Smooth muscle cell (in vitro differentiated cells): ENCODE measurements at regions not wholly inside any gene's neighbourhood (a gene's known extent, or its start where the extent isn't known, plus 50 kb on each side); places are given as distances from the start of the nearest gene placed in this dataset.

Experiments used
- DNase-seq: peaks from one replicate; lab custom pipeline; 2025; ENCODE audit not compliant: unreplicated experiment; lab: John Stamatoyannopoulos, UW
- H2AFZ ChIP-seq: fragments of 200-600 bp; sonication (generic); 2 replicates; pipeline ENCODE4 v1.6.0; 2016; ENCODE audit warnings: antibody characterized with exemption, low read depth, mild to moderate bottlenecking
- H3F3A ChIP-seq: fragments of 200-600 bp; sonication (generic); 2 replicates; pipeline ENCODE4 v1.6.0; 2017; ENCODE audit warnings: antibody characterized with exemption, low read depth
- H3K27ac ChIP-seq: fragments of 200-600 bp; sonication (generic); 2 replicates; pipeline ENCODE4 v1.5.1; 2016; ENCODE audit warnings: low read depth, mild to moderate bottlenecking
- H3K27me3 ChIP-seq: fragments of 200-600 bp; sonication (generic); 2 replicates; pipeline ENCODE4 v1.6.1; 2016; ENCODE audit warnings: low read depth, mild to moderate bottlenecking
- H3K36me3 ChIP-seq: fragments of 200-600 bp; sonication (generic); 2 replicates; pipeline ENCODE4 v1.5.1; 2016; ENCODE audit warnings: low read depth
- H3K4me1 ChIP-seq: fragments of 200-600 bp; sonication (generic); 2 replicates; pipeline ENCODE4 v1.5.1; 2016; ENCODE audit warnings: low read depth
- H3K4me2 ChIP-seq: fragments of 200-600 bp; sonication (generic); 2 replicates; pipeline ENCODE4 v1.6.0; 2016; ENCODE audit warnings: mild to moderate bottlenecking
- H3K4me3 ChIP-seq: fragments of 200-600 bp; sonication (generic); 2 replicates; pipeline ENCODE4 v1.5.1; 2016; ENCODE audit warnings: mild to moderate bottlenecking
- H3K79me2 ChIP-seq: fragments of 200-600 bp; sonication (generic); 2 replicates; pipeline ENCODE4 v1.6.0; 2016; ENCODE audit warnings: low read depth, mild to moderate bottlenecking
- H3K9ac ChIP-seq: fragments of 200-600 bp; sonication (generic); 2 replicates; pipeline ENCODE4 v1.6.0; 2016; ENCODE audit warnings: low read depth
- H3K9me3 ChIP-seq: fragments of 200-600 bp; sonication (generic); replicated peaks from 2 replicates; pipeline ENCODE4 v1.5.1; 2016; ENCODE audit warnings: low read depth
- H4K20me1 ChIP-seq: fragments of 200-600 bp; sonication (generic); 2 replicates; pipeline ENCODE4 v1.6.0; 2016; ENCODE audit warnings: low read depth
- WGBS: methylation state at CpG from one replicate; pipeline ENCODE4 v1.1.7; 2016; ENCODE audit warnings: low lambda C conversion rate; 5-methylcytosine and 5-hydroxymethylcytosine counted together
- TF ChIP-seq, protein P1 (sequence below): fragments of 200-600 bp; sonication (generic); IDR thresholded peaks from 2 replicates; pipeline ENCODE4 v1.5.1; 2017; ENCODE audit warnings: borderline replicate concordance, mild to moderate bottlenecking, antibody characterized with exemption; ENCODE audit not compliant: insufficient read depth, poor library complexity, severe bottlenecking

DNA sequence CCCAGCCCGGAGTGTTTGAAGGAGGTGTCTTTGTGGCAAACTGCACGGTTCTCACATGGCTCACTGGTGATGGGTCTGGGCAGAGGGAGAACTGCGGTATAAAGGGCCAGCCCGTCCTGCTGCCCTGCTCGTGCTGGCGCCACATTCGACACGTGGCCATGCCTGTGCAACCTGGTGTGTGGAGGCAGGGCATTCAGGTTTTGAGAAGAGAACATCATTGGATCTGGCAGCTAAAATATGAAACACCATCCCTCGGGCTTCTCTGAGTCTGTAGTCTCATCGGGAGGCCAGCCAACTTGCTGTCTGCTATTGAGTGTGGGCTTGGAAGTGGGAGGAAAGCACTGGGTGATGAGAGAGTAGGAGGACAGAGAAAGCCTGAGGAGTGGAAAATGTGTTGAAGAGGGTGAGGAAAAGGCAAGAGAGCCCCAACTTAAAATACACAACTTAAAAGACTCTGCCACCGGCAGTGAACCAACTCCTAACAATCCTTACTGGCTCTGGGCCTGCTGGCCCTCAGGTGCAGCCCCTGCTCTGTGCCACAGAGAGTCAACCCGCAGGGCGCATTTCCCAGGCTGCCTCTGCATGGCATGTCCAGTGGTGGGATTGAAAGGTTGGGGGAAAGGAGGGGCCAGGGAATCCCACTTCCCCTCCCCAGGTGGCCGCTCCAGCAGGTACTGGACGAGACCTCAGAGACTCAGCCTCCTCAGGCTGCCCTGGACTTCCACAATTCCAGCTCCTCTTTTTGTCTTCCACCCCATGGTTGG, 112.7 kb upstream of the DLX2 start:
- H2AFZ ChIP-seq = no peak overlapping the region
- H4K20me1 ChIP-seq = no peaks in the 10 kb centered on the region
- H3K4me3 ChIP-seq = no peak overlapping the region
- no peaks in the 10 kb centered on the region for H3F3A ChIP-seq
- no peaks in the 10 kb centered on the region for H3K79me2 ChIP-seq
- no peaks in the 10 kb centered on the region for H3K27me3 ChIP-seq
- H3K4me2 ChIP-seq = no peak overlapping the region
- TF ChIP-seq, protein P1, sequence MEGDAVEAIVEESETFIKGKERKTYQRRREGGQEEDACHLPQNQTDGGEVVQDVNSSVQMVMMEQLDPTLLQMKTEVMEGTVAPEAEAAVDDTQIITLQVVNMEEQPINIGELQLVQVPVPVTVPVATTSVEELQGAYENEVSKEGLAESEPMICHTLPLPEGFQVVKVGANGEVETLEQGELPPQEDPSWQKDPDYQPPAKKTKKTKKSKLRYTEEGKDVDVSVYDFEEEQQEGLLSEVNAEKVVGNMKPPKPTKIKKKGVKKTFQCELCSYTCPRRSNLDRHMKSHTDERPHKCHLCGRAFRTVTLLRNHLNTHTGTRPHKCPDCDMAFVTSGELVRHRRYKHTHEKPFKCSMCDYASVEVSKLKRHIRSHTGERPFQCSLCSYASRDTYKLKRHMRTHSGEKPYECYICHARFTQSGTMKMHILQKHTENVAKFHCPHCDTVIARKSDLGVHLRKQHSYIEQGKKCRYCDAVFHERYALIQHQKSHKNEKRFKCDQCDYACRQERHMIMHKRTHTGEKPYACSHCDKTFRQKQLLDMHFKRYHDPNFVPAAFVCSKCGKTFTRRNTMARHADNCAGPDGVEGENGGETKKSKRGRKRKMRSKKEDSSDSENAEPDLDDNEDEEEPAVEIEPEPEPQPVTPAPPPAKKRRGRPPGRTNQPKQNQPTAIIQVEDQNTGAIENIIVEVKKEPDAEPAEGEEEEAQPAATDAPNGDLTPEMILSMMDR = no peak
- 87% methylated on average over 15 of the region's 15 CpGs for WGBS
- H3K27ac ChIP-seq = no peak overlapping the region
- no peak for DNase-seq
- H3K36me3 ChIP-seq = no peaks in the 10 kb centered on the region
- no peaks in the 10 kb centered on the region for H3K9me3 ChIP-seq
- H3K9ac ChIP-seq = no peak overlapping the region
- H3K4me1 ChIP-seq = peaks cover 7% of the 10 kb centered on the region

GRCh38 chr2:172215936-172216335, 113.2 kb upstream of the DLX2 start:
- 62% methylated on average over 2 of the region's 2 CpGs for WGBS
- H3K79me2 ChIP-seq = no peaks in the 10 kb centered on the region
- H2AFZ ChIP-seq = no peak overlapping the region
- no peaks in the 10 kb centered on the region for H4K20me1 ChIP-seq
- no peaks in the 10 kb centered on the region for H3K27me3 ChIP-seq
- DNase-seq = no peak
- peaks cover 7% of the 10 kb centered on the region for H3K4me1 ChIP-seq
- no peaks in the 10 kb centered on the region for H3K9me3 ChIP-seq
- H3K36me3 ChIP-seq = no peaks in the 10 kb centered on the region
- H3K4me2 ChIP-seq = no peak overlapping the region
- H3F3A ChIP-seq = no peaks in the 10 kb centered on the region
- no peak overlapping the region for H3K27ac ChIP-seq
- no peak overlapping the region for H3K9ac ChIP-seq
- TF ChIP-seq, protein P1 = no peak
- H3K4me3 ChIP-seq = no peak overlapping the region

DNA sequence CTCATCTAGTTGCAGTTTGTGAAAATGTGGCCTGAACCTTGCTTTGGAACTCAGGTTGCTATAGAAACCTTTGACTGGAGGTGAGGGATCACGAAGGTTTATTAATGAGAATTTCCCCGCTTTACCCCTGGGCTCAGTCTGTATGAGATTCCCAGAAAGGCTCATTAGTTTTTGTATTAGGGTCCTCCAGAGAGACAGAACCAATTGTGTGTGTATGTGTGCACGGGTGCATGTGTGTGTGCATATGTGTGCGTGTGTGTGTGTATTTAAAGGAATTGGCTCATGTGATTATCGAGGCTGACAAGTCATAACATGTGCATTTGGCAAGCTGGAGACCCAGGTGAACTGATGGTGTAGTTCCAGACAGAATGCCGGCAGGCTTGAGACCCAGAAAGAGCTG, 113.8 kb upstream of the DLX2 start:
- Histone ChIP-seq H2AFZ (no peak overlapping the region), H3F3A (no peaks in the 10 kb centered on the region), H3K4me3 (no peak overlapping the region), H3K9me3 (no peaks in the 10 kb centered on the region), H3K4me1 (peaks cover 7% of the 10 kb centered on the region), H3K27ac (no peak overlapping the region), H3K27me3 (no peaks in the 10 kb centered on the region), H3K4me2 (no peak overlapping the region), H3K9ac (no peak overlapping the region), H3K36me3 (no peaks in the 10 kb centered on the region), H3K79me2 (no peaks in the 10 kb centered on the region), H4K20me1 (no peaks in the 10 kb centered on the region)
- WGBS = 93% methylated on average over 6 of the region's 6 CpGs
- no peak for DNase-seq
- TF ChIP-seq, protein P1 = no peak

DNA sequence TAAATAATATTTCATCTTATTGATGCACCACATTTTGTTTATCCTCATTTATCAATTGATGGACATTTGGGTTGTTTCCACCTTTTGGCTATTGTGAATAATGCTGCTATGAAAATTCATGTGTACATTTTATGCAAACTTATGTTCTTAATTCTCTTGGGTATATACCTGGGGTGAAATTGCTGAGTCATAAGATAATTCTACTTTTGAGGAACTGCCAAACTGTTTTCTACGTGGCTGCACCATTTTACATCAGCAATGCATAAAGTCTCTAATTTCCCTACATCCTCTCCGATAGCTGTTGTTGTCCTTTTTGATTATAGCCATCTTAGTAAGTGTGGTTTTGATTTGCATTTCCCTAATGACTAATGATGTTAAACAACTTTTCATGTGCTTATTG, 116.5 kb upstream of the DLX2 start:
- Histone ChIP-seq H3K27me3 (no peaks in the 10 kb centered on the region), H3K79me2 (no peaks in the 10 kb centered on the region), H3K4me2 (no peak overlapping the region), H3F3A (no peaks in the 10 kb centered on the region), H3K27ac (no peak overlapping the region), H3K9ac (no peak overlapping the region), H3K36me3 (no peaks in the 10 kb centered on the region), H3K4me3 (no peak overlapping the region), H3K4me1 (no peaks in the 10 kb centered on the region), H4K20me1 (no peaks in the 10 kb centered on the region), H2AFZ (no peak overlapping the region), H3K9me3 (no peaks in the 10 kb centered on the region)
- WGBS = 93% methylated on average over 2 of the region's 2 CpGs
- TF ChIP-seq, protein P1 = no peak
- no peak for DNase-seq
